Activated naive CD4-positive, alpha-beta T cell (primary cell): ENCODE measurements at regions not wholly inside any gene's neighbourhood (a gene's known extent, or its start where the extent isn't known, plus 50 kb on each side); places are given as distances from the start of the nearest gene placed in this dataset.
"Not testable (repeated sequence)": the region's sequence is repeated elsewhere in the genome, so short reads cannot be mapped to it uniquely, and the experiment has no call there.

ENCODE experiments used
- DNase-seq, 4 experiments: peaks; one replicate each; lab custom pipeline; 2025; lab: John Stamatoyannopoulos, UW

DNA sequence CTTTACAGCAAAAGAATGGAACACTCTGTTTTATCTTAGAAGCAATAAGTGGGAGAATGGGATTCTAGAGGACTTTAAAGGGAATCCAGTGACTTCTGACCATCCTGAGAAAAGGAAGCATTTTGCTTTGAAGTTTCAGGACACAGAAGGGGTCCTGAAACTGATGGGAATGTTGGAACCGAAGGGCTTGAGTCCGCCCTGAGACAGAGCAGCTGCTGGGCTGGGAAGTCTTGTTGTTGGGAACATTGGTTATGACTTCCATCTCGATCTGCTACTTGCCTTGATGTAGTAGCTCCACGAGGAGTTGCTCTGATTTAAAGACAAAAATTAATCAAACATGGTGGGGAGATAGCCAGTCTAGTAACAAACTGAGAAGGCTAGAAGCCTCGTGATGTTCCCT lies 177.6 kb downstream of the JCAD start:
- no peak for DNase-seq

DNA sequence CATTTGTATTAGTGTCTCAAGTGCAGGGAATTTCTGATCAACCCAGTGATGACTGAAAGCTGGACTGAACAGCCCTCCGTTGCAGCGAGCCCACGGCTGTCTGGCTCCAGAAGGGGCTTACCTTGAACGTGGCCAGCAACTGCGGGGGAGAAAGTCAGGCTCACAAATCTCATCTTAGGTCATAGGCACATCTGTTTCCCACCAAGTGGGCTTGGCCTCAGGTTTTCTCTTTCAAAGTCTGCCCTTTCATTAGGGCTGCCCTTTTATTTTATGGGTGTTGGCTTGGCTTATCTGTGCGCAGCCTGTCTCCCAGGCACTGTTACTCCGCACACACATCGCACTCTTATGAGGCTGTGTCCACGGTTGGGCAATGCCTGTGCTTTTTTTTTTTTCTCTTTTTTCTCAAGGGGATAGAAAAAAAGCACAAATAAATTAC lies 178.0 kb downstream of the JCAD start:
- DNase-seq, result no peak

DNA sequence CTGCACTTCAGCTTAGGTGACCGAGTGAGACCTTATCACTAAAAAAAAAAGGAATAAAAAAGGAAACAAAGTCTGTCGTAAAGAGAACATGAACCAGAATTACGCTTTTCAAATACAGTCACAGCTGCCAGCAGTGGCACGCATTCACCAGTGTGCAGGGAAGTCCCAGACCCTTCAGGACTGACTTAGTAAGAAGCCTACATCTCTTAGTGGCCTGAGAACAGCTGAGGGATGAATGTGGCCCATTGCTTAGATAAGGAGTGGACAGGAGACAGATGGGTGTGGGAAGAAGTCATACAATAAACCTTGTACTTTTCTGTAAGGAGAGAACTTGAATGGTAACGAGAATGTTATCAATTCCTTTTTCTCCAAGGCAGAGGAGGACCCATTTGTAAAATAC lies 178.5 kb downstream of the JCAD start:
- DNase-seq, result no peak

DNA sequence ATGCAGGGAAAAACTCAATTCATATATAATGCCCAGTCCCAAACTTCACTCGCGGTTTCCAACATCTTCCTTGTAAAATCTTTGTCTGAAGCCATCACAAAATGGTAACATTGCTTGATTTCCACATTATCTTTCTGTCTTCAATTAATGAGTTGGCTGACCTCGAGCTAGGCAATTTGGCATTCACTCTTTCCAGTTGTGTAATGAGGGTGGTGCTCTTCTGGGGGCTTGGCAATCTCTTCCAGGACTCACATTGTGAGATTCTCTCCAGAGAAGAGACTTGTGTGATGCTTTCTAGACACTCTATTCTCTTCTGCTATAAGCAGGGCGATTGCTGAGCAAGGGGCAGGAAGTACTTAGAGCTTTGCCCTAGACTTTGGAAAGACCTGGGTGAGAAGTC lies 179.5 kb downstream of the JCAD start:
- DNase-seq, result no peak

DNA sequence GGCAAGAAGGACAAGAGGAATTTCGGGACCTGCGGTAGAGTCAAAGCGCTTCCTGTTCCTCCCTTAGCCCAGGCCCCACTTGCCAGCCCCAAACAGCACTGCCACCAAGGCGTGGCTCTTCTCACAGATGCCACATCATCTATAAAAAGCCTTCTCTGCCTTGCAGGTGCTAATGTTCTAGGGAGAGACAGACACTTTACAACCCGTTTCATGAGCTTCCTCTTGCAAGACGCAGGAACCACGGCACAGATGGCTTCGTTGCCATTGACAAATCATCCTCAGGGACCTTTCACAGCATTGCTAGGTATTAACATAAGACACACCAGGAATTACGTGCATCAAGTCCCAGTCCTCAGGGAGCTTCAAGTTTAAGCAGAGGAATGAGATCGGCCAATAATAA lies 180.9 kb downstream of the JCAD start:
- no peak for DNase-seq

DNA sequence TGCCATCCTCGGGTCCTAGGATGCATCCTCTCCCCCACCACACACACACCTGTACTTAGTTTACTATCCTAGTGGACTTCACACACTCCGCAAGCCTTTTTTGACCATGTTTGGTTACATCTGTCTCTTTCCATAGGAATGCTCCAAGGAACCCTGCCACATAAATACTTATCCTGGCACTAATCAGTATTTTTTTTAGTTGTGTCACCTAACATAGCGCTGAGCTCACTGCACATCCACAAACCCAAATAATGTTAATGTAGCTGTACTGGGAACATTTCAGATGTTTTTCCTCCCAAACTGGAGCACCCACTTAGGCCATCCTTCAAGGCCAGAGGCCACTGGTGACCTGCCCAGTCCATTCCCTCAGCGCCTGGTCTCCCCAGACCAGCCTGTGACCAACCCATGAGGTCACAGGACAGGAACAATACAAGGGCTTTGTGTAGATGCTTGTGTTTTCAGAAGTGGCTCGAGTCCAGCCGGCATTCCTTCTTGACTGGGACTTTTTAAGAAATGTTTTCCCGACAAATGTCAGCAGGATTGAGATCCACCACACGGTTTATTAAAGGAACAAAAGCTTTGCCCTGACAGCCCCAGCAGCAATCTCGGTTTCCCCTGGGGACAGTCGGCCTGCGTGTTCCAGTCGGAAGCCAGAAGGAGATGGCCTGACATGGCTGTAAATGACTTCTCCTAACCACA lies 181.4 kb downstream of the JCAD start:
- DNase-seq, result no peak

DNA sequence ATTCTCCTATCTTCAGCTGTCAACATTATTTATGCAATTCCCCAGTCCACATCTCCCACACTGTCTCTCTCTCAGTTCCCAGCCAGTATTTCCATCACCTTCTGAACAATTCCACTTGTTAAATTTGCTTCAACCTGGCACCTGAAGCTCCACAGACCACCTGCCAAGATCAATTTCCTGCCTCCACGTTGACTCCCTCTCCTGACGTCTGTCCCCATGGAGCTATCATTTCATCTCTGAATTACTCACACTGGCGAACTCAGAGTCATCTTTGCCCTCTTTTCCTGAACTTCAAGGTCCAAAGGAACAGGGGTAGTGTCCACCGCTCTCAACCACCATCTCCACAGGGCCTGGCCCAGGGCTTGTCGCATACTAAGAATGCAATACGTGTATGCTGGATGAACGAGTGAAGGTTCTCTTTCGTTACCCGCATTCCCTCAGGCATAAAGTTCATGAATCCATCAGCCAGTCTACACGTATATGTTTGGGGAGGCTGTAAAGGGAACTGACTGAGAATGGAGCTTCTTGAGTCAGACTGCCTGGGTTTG lies 183.3 kb downstream of the JCAD start:
- no peak for DNase-seq

DNA sequence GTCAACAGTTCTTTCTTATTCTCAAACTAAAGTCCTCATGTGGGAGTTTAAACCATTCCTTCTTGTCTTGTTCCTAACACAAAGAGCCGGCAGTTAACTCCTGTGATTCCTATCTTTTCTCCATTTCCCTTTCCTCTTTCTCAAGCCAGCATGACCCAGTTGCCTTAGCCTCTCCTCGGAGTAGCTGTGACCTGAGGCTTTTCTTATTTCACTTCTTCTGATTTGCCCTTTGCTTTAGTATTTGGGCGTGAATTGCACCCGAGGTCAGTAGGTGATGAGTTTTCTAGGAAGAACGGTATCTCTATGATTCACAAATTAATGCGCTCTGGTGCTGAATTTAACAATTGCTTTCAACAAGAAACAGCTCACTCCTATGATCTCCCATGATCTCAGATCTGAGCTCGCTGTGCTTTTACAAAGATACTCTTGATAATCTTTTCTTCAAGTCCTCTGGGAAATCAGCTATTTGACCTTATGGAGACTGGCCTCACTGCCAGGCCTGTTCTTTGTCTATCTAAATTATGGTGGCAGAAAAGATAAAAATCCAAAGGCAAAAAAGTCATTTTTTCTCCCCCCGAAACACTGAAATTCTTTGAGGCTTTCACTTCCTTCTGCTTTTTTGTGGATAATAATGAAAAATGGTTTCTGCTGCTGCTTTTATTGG lies 184.6 kb downstream of the JCAD start:
- no peak for DNase-seq

DNA sequence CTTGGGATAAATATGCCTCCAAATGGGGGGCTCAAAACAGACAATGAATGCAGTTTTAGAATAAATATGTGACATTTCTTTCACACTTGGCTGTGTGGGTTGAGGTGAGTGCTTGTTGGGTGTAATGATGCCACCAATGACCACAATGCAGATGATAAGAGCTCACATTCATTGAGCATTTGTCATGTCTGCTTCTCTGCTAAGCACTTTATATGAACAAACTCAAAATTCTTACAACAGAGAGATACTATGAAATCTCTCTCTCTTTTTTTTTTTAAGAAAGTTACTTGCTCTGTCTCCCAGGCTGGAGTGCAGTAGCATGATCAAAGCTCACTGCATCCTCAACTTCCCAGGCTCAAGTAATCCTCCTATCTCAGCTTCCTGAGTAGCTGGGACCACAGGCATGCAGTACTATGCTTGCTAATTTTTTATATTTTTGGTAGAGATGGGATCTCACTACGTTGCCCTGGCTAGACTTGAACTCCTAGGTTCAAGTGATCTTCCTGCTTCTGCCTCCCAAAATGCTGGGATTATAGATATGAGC lies 185.4 kb downstream of the JCAD start:
- no peak for DNase-seq

DNA sequence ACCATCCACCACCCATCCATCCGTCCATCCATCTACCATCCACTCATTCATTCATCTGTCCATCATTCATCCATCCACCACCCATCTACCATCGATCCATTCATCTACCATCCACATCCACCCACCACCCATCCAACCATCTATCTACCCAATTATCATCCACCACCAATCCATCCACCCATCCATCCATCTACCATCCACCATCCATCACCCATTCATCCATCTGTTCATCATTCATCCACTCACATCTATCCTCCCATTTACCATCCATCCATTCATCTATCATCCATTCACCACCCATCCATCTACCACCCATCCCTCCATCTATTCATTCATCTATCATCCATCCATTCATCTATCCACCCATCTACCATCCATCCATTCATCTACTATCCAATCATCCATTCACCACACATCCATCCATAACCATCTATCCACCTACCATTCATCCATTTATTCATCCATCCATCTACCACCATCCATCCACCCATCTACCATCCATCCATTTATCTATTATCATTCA lies 188.8 kb downstream of the JCAD start:
- DNase-seq, result no peak

DNA sequence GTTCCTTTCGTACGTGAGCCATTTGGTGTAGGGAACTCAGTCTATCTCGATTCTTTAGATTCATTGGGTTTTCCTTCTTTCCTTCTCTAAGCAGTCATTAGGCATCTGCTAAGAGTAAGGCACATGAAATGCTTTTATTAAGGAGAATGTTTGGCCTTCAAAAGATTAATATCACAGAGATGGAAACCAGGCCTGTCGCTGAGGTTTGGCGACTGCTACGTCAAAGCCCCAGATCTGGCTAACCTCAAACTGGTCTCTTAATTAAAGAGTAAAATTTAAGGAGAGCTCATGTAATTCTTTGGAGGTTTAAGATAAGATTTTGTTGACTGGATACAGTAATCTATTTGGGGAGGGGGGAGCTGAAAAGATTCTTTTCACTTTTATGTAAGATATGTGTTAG lies 189.8 kb downstream of the JCAD start:
- no peak for DNase-seq

DNA sequence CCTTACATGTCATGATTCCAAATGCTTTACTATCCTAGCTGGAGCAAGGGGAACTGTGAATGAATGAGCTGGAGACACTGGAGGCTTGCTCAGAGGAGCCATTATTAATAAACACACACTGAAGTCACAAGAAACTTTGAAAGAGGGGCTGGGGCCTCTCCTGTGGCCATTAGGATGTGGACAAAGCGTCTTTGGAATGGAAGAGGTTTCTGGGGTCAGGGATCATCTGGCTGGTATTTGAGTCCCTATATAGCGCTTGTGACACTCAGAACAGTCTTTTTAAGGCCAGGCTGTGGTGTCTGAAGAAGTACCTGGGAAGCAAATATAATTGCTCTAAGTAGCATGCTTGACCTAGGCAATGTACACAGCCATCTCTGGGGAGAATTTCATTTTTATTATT lies 193.0 kb downstream of the JCAD start:
- no peak for DNase-seq

DNA sequence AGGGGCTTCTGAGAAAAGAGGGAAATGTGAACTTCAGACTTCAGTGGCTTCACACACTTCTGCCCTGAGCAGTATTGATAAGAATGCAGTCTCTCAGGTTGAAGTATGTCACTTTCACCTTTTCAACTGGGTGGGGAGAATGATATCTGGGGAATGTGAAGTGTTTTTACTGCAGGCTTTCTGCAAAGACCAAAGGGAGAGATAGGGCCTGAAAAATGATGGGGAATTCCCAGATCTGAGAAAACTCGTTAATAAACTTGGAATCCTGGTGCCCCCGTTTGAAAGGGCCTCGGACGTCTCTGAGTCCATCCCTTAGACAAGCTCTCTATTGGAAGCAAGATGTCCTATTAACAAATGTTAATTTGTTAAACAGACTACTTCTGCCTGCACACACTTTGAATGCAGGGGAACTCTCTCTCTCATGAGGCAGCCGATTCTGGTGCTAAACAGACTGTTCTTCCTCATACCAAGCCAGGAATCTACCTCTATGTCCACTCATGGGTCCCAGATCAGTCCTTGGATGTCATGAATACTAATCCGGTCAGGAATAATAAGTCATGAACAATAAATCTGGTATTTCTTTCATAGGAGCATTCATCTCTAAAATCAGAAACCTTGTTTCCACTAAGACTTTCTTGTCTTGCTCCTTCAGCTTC lies 193.6 kb downstream of the JCAD start:
- DNase-seq, result no peak

DNA sequence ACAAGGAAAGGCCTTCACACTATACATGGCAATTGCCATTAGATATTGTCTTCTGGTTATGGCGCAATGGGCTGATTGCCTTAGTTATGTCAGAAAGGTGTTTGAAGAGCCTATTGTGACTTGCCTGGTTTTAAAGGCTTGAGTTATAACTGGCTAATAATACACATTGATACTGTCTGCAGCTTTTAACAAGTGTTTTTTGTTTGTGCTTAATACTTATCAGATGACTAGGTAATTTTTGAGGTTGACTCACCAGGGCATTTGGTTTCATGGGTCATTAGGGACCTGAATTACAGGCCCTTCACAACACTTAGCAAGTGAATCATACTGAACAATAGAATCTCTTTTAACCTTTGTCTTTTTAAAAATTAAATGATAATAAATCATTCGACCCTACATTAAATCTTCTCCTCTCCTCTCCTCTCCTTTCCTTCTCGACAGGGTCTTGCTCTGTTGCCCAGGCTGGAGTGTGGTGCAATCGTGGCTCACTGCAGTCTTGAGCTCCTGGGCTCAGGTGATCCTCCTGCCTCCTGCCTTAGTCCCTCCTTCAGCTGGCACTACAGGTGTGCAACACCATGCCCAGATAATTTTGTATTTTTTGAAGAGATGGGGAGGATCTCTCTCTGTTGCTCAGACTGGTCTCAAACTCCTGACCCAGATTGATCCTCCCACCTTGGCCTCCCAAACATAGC lies 196.3 kb downstream of the JCAD start:
- DNase-seq, result no peak

DNA sequence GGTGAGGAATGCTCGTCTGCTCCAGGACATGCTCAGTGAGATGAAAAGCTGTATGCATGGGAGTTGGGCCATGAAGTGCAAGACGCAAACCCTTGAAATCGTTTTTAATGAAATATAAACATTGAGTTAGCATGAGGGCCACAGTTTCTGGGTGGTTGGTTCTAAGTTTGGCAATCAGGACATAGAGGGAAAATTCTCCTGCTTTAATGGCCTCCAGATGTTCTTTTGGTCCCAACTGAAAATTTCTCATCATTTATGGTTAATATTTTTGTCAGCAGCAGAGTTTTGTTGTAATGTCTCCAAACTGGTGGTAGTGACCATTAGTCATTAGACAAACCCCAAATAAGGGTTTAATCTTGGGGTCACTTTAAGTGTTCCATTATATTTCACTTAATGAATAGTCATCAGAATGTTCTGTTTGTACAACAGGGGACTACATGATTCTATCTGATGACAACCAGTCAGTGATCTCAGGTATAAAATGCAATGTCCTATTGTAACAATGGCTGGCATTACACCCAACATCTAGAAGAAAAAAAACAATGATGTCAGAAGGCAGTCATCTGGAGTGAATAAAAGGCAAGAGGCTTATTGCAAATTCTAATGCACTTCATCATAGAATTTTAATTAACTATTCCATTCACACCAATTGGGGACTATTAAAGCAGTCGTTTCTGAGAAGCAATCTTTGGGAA lies 197.4 kb downstream of the JCAD start:
- DNase-seq, result no peak

DNA sequence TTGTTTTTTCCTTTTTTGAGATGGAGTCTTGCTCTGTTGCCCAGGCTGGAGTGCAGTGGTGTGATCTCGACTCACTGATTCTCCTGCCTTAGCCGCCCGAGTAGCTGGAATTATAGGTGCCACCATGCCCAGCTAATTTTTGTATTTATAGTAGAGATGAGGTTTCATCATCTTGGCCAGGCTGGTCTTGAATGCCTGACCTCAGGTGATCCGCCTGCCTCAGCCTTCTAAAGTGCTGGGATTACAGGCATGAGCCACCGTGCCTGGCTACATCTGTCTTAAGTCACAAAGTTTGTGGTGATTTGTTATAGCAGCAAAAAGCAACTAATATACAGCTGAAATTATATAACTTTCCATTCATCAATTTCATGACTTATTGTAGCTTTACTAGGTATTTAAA lies 198.2 kb downstream of the JCAD start:
- DNase-seq, result not testable (repeated sequence)

DNA sequence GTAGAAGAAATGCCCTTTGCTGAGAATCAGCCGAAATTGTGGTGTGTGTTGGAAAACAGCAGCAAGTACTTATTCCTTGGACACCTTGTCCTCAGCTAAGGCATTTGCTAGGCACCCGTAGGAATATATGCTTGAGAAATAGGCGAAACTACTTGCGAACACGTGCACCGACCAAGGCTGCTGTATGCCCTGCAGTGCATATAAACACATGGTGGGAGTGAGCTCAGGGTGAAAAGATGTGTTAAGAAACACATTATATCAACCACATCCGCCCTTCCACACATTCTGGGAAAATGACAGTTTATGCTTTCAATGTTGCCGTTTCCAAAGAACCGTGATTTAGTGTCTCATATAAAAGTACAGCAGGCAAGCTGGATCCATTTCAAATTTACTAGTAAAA lies 199.2 kb downstream of the JCAD start:
- DNase-seq, result no peak

DNA sequence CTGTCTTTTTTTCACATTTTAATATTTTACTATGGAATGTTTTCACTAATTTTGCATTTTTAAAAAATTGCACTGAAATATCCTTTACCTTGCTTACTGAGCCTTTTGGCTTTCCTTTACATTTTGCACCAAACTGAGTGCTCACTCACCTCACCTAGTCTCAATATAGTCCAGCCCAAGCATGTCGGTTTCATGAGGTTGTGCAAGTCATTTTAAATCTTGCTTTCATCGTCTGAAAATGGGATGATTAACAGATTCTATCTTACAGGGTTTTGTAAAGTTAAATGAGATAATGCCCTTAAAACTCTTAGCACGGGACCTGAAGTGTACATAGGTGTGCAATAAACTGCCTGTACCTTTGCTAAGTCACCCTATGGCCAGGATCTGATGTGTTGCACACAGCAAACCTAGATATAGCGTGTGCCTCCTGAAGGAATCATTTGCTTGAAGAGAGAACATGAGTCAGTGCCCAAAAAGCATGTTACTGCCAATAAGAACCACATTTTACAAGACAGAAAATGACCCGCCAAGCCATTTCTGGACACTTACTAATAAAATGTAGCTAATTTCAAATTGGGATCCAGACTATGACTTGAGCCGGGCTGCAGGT lies 199.8 kb downstream of the JCAD start:
- no peak for DNase-seq

DNA sequence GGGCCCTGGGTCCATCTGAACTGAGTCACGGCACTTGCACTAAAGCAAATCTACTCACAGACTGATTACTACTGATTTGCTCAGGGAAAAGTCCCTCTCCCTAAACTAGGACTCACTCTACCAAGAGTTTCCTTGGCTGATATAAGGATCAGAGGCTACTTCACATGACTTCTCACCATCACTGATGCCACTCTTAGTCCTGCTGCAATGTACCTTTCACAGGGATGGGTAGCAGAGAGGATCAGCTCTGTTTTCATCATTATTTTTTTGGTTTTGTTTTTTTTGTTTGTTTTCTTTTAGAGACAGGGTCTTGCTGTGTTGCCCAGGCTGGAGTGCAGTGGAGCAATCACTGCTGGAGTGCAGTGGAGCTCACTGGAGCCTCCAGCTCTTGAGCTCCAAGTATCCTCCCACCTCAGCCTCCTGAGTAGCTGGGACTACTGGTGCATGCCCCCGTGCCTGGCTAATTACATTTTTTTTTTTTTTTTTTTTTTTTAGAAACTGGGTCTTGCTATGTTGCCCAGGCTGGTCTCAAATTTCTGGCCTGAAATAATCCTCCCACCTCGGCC lies 200.6 kb downstream of the JCAD start:
- DNase-seq, result no peak

DNA sequence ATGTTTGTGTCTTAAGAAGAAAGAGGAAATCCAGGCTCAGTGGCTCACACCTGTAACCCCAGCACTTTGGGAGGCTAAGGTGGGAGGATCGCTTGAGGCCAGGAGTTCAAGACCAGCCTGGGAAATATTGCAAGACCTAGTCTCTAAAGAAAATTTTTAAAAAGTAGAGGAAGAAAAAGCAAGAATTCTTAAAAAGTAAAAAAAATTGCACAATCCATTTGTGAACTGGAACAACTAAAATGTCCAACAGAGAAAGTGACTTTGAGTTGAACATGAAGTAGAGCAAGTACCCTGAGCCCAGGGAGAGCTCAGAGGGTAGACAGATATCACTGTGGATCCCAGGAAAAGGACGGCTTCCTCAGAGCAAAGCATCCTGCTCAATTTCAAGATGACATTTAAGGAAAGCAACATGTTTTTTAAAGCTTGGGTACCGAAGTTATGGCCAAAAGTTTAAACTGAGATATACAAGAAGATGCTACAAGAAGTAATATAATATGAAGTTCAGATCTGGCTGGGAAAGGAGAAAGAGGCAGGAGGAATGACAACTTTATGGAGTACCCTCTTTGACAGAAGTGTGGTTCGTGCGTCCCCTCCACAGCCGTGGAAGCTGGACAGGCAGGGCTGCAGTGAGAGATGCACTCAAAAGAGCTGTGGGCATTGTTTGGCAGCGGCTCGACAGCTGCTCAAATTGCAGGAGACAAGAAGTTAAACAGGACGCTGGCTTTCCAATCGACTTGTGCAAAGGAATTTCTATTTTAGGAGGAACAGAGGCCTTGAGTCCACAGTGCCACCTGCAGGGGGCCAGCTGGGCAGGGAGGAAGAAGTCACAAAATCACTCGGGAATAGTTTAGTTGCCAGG lies 201.3 kb downstream of the JCAD start:
- DNase-seq, result no peak
